ENCODE measurements at regions not wholly inside any gene's neighbourhood (a gene's known extent, or its start where the extent isn't known, plus 50 kb on each side); places are given as distances from the start of the nearest gene placed in this dataset.

DNA sequence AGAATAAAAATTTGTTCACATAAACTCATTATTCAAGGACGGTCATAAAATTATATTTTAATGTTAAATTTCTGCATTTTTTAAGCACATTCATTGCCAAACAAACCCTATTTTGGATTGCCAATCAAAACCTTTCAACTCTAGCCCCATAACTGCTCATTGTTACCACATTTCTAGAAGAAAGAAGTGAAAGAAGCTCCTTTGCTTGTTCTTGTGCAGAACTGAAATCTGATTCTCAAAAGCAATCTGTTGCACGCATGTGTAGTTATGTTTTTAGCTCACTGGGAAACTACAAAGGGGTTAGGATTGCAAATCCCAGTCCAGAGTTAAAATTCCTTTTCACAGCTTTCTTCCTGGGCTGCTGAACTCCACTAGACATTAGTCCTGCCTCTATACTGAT is 109.5 kb upstream of the MIR17HG start:
- H3K27me3 ChIP-seq (ENCODE audit: control insufficient read depth, insufficient read depth, low read length) = no peaks in the 10 kb centered on the region
- BruUV-seq (replicated peaks) = no TSS peak
- no peak overlapping the region for H3K14ac ChIP-seq (replicated peaks; ENCODE audit: low read depth, low read length)
- H4K5ac ChIP-seq (ENCODE audit: low read depth, low read length) = no peak overlapping the region
- no peak overlapping the region for H2AFZ ChIP-seq (replicated peaks; ENCODE audit: low read length, poor library complexity)
- H2BK5ac ChIP-seq (ENCODE audit: low read depth, low read length, poor library complexity, severe bottlenecking) = no peak overlapping the region
- ChIA-PET POLR2A (ENCODE audit: unreplicated experiment) (no interaction called here), CTCF (no interaction called here)
- intact Hi-C loops (cut with micrococcal nuclease) = no loop called here
- H3K36me3 ChIP-seq (ENCODE audit: control insufficient read depth, insufficient read depth, low read length) = no peaks in the 10 kb centered on the region
- no peak overlapping the region for H4K8ac ChIP-seq (ENCODE audit: low read depth in 2 of 2, low read length in 2 of 2)
- H2BK20ac ChIP-seq (ENCODE audit: low read depth, low read length) = no peak overlapping the region
- no peak overlapping the region for H2AK9ac ChIP-seq (replicated peaks; ENCODE audit: low read depth, low read length, poor library complexity)
- H3K4me1 ChIP-seq (ENCODE audit: control insufficient read depth, insufficient read depth, low read length) = no peaks in the 10 kb centered on the region
- ATAC-seq (ENCODE audit: low read depth) (no peak), DNase-seq (no peak)
- no peak overlapping the region for H3K27ac ChIP-seq (ENCODE audit: insufficient read depth, low read length)
- no peak overlapping the region for H3K18ac ChIP-seq (ENCODE audit: low read depth, low read length)
- in situ Hi-C loops (cut with MboI; ENCODE audit: low sequenced_read_pairs) = no loop called here
- H3K23ac ChIP-seq (ENCODE audit: low read depth, low read length) = no peak overlapping the region
- H2BK120ac ChIP-seq (ENCODE audit: low read depth, low read length) = no peak overlapping the region
- no peak for TF ChIP-seq CEBPB (IDR thresholded peaks at IDR 0.05; ENCODE audit: low read depth, low read length)
- TF ChIP-seq FOS (IDR thresholded peaks at IDR 0.05; ENCODE audit: low read depth, low read length) = no peak
- TF ChIP-seq NFE2L2 (IDR thresholded peaks at IDR 0.05; ENCODE audit: low read depth, low read length) = no peak
- TF ChIP-seq POLR2A (IDR thresholded peaks at IDR 0.05; ENCODE audit: low read depth, low read length) = no peak
- no peak for TF ChIP-seq SMC3 (IDR thresholded peaks at IDR 0.05; ENCODE audit: low read depth, low read length)
- TF ChIP-seq, protein P1, sequence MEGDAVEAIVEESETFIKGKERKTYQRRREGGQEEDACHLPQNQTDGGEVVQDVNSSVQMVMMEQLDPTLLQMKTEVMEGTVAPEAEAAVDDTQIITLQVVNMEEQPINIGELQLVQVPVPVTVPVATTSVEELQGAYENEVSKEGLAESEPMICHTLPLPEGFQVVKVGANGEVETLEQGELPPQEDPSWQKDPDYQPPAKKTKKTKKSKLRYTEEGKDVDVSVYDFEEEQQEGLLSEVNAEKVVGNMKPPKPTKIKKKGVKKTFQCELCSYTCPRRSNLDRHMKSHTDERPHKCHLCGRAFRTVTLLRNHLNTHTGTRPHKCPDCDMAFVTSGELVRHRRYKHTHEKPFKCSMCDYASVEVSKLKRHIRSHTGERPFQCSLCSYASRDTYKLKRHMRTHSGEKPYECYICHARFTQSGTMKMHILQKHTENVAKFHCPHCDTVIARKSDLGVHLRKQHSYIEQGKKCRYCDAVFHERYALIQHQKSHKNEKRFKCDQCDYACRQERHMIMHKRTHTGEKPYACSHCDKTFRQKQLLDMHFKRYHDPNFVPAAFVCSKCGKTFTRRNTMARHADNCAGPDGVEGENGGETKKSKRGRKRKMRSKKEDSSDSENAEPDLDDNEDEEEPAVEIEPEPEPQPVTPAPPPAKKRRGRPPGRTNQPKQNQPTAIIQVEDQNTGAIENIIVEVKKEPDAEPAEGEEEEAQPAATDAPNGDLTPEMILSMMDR (conservative IDR thresholded peaks at IDR 0.05; ENCODE audit: low read depth, low read length) = no peak
- TF ChIP-seq CHD1 (IDR thresholded peaks at IDR 0.05; ENCODE audit: low read depth, low read length) = no peak
- no peak overlapping the region for H2BK15ac ChIP-seq (ENCODE audit: low read depth, low read length)
- dilution Hi-C loops (cut with HindIII; ENCODE audit: low sequenced_read_pairs, unreplicated experiment) = no loop called here
- H3K56ac ChIP-seq (ENCODE audit: extremely low read depth, insufficient read depth, low read length) = no peak overlapping the region
- no peak overlapping the region for H3K4ac ChIP-seq (ENCODE audit: low read depth, low read length)
- no peaks in the 10 kb centered on the region for H4K20me1 ChIP-seq (ENCODE audit: insufficient read depth, low read length)
- no peak overlapping the region for H2AK5ac ChIP-seq (ENCODE audit: low read depth, low read length)
- H3K4me3 ChIP-seq (ENCODE audit: insufficient read depth, low read depth, low read length) = no peak overlapping the region
- no peaks in the 10 kb centered on the region for H3K9me1 ChIP-seq (ENCODE audit: insufficient read depth, low read length)
- no peaks in the 10 kb centered on the region for H3K9me3 ChIP-seq (ENCODE audit: control insufficient read depth, insufficient read depth, low read length)
- no peak overlapping the region for H3K9ac ChIP-seq (ENCODE audit: low read depth, low read length)
- H3K79me1 ChIP-seq (ENCODE audit: low read depth in 1 of 2, low read length in 2 of 2) = no peaks in the 10 kb centered on the region
- no CpG with 5 or more reads among the region's 2 CpGs for WGBS, 2 experiments (ENCODE audit: extremely low coverage in 2 of 2, insufficient read length in 1 of 2)
- no peak overlapping the region for H4K91ac ChIP-seq (ENCODE audit: insufficient read depth, low read depth, low read length)
- H3K4me2 ChIP-seq (ENCODE audit: low read depth, low read length) = no peak overlapping the region

Data from IMR-90 (cell line).